ENCODE measurements at regions not wholly inside any gene's neighbourhood (a gene's known extent, or its start where the extent isn't known, plus 50 kb on each side); places are given as distances from the start of the nearest gene placed in this dataset.

DNA sequence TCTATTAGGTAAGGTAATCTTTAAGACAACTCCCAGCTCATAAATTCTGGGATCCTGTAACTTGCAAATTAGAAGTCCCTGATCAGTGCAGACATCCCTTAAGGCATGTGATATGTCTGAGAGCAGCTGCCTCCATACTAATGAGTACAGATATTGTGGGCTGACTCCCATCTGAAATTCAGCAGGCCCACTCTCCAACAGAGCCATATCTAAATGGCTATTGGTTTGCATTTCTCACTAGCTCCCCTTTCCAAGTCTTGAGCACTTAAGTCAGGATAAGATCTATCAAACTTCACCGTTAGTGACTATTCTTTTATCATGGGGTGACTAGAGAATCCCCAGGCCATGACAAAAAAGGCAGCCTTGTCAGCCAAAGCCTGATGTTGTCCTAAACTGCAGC lies 785.4 kb downstream of the IPMK start:
- H2AFZ ChIP-seq (ENCODE audit: low read length), result no peak overlapping the region
- H3K9ac ChIP-seq (ENCODE audit: low read depth, low read length, poor library complexity, severe bottlenecking), result no peak overlapping the region
- no peak overlapping the region for H3K4me2 ChIP-seq (ENCODE audit: low read depth, low read length, poor library complexity, severe bottlenecking)
- H3K27me3 ChIP-seq (ENCODE audit: insufficient read depth, low read length, poor library complexity, severe bottlenecking), result no peaks in the 10 kb centered on the region
- TF ChIP-seq, protein P1, sequence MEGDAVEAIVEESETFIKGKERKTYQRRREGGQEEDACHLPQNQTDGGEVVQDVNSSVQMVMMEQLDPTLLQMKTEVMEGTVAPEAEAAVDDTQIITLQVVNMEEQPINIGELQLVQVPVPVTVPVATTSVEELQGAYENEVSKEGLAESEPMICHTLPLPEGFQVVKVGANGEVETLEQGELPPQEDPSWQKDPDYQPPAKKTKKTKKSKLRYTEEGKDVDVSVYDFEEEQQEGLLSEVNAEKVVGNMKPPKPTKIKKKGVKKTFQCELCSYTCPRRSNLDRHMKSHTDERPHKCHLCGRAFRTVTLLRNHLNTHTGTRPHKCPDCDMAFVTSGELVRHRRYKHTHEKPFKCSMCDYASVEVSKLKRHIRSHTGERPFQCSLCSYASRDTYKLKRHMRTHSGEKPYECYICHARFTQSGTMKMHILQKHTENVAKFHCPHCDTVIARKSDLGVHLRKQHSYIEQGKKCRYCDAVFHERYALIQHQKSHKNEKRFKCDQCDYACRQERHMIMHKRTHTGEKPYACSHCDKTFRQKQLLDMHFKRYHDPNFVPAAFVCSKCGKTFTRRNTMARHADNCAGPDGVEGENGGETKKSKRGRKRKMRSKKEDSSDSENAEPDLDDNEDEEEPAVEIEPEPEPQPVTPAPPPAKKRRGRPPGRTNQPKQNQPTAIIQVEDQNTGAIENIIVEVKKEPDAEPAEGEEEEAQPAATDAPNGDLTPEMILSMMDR (conservative IDR thresholded peaks at IDR 0.05; ENCODE audit: low read length), result no peak
- TF ChIP-seq EZH2phosphoT487 (IDR thresholded peaks at IDR 0.05; ENCODE audit: borderline replicate concordance), result no peak
- no peaks in the 10 kb centered on the region for H3K9me3 ChIP-seq (ENCODE audit: insufficient read depth, low read depth, low read length)
- no peaks in the 10 kb centered on the region for H3F3A ChIP-seq (ENCODE audit: low read depth)
- no peak overlapping the region for H3K4me3 ChIP-seq (ENCODE audit: low read length, poor library complexity, severe bottlenecking)
- no peaks in the 10 kb centered on the region for H3K79me2 ChIP-seq (ENCODE audit: insufficient read depth, low read length)
- no peaks in the 10 kb centered on the region for H3K9me2 ChIP-seq (replicated peaks; ENCODE audit: low read depth, low read length)
- no peaks in the 10 kb centered on the region for H3K36me3 ChIP-seq (ENCODE audit: insufficient read depth, low read length)
- H3K4me1 ChIP-seq (ENCODE audit: insufficient read depth, low read length, poor library complexity, severe bottlenecking), result no peaks in the 10 kb centered on the region
- no peaks in the 10 kb centered on the region for H4K20me1 ChIP-seq (ENCODE audit: insufficient read depth, low read length, poor library complexity, severe bottlenecking)

DNA sequence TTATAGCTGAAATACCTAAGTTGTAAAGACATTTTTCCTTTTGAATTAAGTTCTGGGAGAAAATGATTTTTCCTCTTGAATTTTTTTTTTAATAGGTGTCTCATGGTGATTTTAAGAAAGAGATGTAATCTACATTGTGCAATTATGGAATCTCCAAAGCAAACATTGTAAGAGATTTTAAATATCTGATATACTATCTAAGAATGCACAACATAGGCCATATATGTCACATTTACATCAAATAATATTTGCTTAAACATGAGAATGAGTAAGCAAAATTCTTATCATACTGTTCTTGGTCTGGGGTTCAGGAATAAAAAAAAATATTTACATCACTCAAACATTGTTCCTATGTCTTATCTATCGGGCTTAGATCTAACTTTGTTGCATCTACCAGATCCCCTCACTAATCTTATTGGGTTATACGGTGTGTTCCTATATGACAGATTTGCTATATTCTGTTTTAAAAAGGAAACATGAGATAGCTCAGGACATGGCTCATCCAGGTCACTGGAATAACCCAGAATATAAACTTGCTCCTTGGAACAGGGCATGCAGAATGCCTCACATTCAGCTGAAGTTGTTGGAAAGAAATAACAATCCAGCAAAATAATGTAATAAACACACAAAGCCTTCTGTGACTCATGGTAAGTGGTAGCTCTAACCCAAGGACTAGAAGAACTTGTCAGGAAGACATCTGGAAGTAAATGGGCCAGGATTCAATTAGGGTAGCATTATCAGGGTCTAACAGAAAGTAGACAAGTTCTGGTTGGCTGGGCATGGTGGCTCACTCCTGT lies 794.7 kb downstream of the IPMK start:
- no peaks in the 10 kb centered on the region for H3F3A ChIP-seq (ENCODE audit: low read depth)
- no peak overlapping the region for H3K9ac ChIP-seq (ENCODE audit: low read depth, low read length, poor library complexity, severe bottlenecking)
- no peaks in the 10 kb centered on the region for H3K27me3 ChIP-seq (ENCODE audit: insufficient read depth, low read length, poor library complexity, severe bottlenecking)
- H3K79me2 ChIP-seq (ENCODE audit: insufficient read depth, low read length), result no peaks in the 10 kb centered on the region
- no peaks in the 10 kb centered on the region for H3K9me3 ChIP-seq (ENCODE audit: insufficient read depth, low read depth, low read length)
- H3K36me3 ChIP-seq (ENCODE audit: insufficient read depth, low read length), result no peaks in the 10 kb centered on the region
- no peak overlapping the region for H3K4me2 ChIP-seq (ENCODE audit: low read depth, low read length, poor library complexity, severe bottlenecking)
- H3K4me1 ChIP-seq (ENCODE audit: insufficient read depth, low read length, poor library complexity, severe bottlenecking), result no peaks in the 10 kb centered on the region
- no peak overlapping the region for H3K4me3 ChIP-seq (ENCODE audit: low read length, poor library complexity, severe bottlenecking)
- H3K9me2 ChIP-seq (replicated peaks; ENCODE audit: low read depth, low read length), result no peaks in the 10 kb centered on the region
- no peaks in the 10 kb centered on the region for H4K20me1 ChIP-seq (ENCODE audit: insufficient read depth, low read length, poor library complexity, severe bottlenecking)
- H2AFZ ChIP-seq (ENCODE audit: low read length), result no peak overlapping the region
- TF ChIP-seq, protein P1 (conservative IDR thresholded peaks at IDR 0.05; ENCODE audit: low read length), result no peak
- no peak for TF ChIP-seq EZH2phosphoT487 (IDR thresholded peaks at IDR 0.05; ENCODE audit: borderline replicate concordance)

DNA sequence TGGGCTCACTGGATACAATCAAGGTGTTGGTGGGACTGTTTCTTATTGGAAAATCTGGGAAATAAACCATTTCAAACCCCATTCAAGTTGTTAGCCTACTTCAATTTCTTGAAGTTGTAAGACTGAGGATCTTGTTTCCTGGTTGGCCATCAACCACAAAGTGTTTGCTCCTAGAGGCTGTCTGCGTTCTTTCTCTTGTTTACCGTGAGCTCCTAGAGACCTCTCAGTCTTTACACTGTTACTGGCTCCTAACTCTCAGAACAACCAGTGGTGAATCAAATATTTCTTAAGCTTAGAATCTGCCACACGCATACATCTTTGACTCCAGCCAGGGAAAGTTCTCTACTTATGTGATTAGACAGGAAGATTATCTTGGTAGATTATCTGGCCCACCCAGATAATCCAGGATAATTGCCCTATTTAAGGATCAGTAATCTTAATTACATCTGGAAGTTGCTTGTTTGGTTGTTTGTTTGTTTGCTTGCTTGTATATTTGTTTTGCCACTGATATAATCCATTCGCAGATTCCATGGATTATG lies 798.7 kb downstream of the IPMK start:
- no peak overlapping the region for H3K4me3 ChIP-seq (ENCODE audit: low read length, poor library complexity, severe bottlenecking)
- no peak overlapping the region for H2AFZ ChIP-seq (ENCODE audit: low read length)

More for the DNA sequence above, 798.7 kb downstream of the IPMK start:
- Histone ChIP-seq H3K79me2 (ENCODE audit: insufficient read depth, low read length) (no peaks in the 10 kb centered on the region), H3K9me2 (replicated peaks; ENCODE audit: low read depth, low read length) (no peaks in the 10 kb centered on the region), H3K36me3 (ENCODE audit: insufficient read depth, low read length) (no peaks in the 10 kb centered on the region), H3K9me3 (ENCODE audit: insufficient read depth, low read depth, low read length) (no peaks in the 10 kb centered on the region), H3K4me1 (ENCODE audit: insufficient read depth, low read length, poor library complexity, severe bottlenecking) (no peaks in the 10 kb centered on the region), H3F3A (ENCODE audit: low read depth) (no peaks in the 10 kb centered on the region), H3K9ac (ENCODE audit: low read depth, low read length, poor library complexity, severe bottlenecking) (no peak overlapping the region), H3K4me2 (ENCODE audit: low read depth, low read length, poor library complexity, severe bottlenecking) (no peak overlapping the region), H3K27me3 (ENCODE audit: insufficient read depth, low read length, poor library complexity, severe bottlenecking) (no peaks in the 10 kb centered on the region), H4K20me1 (ENCODE audit: insufficient read depth, low read length, poor library complexity, severe bottlenecking) (no peaks in the 10 kb centered on the region)
- TF ChIP-seq EZH2phosphoT487 (IDR thresholded peaks at IDR 0.05; ENCODE audit: borderline replicate concordance), result no peak
- TF ChIP-seq, protein P1 (conservative IDR thresholded peaks at IDR 0.05; ENCODE audit: low read length), result no peak
